NB4 (cell line): ENCODE measurements at regions not wholly inside any gene's neighbourhood (a gene's known extent, or its start where the extent isn't known, plus 50 kb on each side); places are given as distances from the start of the nearest gene placed in this dataset.

ENCODE experiments used
- POLR2A ChIP-seq: IDR thresholded peaks from 2 replicates; pipeline ENCODE4 v1.6.1; 2011; ENCODE audit warnings: mild to moderate bottlenecking; ENCODE audit not compliant: insufficient read length; ENCODE audit errors: extremely low read depth
- TF ChIP-seq, protein P1 (sequence below): IDR thresholded peaks from one replicate; pipeline ENCODE4 v1.5.1; 2012; ENCODE audit warnings: low read depth, low read length

DNA sequence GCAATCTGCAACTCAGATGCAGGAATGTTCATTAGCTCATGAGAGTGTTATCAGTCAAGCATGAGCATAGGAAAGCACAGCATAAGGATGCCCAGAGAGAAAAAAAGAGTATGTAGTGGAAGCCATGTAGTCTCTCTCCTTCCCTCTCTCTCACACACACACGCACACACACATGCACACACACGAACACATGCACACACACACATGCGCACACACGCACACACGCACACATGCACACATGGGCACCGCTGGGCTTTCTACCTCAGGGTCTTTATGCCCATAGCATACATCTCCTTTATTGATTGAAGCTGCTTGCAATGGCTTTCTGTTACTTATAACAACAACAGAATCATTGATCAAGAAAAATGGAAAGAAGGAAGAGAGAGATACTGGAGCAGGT lies 240.9 kb downstream of the ETNK1 start:
- TF ChIP-seq, protein P1, sequence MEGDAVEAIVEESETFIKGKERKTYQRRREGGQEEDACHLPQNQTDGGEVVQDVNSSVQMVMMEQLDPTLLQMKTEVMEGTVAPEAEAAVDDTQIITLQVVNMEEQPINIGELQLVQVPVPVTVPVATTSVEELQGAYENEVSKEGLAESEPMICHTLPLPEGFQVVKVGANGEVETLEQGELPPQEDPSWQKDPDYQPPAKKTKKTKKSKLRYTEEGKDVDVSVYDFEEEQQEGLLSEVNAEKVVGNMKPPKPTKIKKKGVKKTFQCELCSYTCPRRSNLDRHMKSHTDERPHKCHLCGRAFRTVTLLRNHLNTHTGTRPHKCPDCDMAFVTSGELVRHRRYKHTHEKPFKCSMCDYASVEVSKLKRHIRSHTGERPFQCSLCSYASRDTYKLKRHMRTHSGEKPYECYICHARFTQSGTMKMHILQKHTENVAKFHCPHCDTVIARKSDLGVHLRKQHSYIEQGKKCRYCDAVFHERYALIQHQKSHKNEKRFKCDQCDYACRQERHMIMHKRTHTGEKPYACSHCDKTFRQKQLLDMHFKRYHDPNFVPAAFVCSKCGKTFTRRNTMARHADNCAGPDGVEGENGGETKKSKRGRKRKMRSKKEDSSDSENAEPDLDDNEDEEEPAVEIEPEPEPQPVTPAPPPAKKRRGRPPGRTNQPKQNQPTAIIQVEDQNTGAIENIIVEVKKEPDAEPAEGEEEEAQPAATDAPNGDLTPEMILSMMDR, result no peak
- no peak for TF ChIP-seq POLR2A
